SK-N-SH treated with all-trans-retinoic acid at 6 μM for 48 hours (cell line): ENCODE measurements at regions not wholly inside any gene's neighbourhood (a gene's known extent, or its start where the extent isn't known, plus 50 kb on each side); places are given as distances from the start of the nearest gene placed in this dataset.

Experiments used
- ARNTL ChIP-seq: fragments of 450-650 bp; formaldehyde crosslinking; IDR thresholded peaks from 2 replicates; pipeline ENCODE4 v1.5.0; 2020; ENCODE audit warnings: low read depth, mild to moderate bottlenecking, moderate library complexity, borderline replicate concordance
- BACH2 ChIP-seq: fragments of 250-450 bp; sonication (Bioruptor Pico); IDR thresholded peaks from 2 replicates; pipeline ENCODE4 v1.9.0; 2021; ENCODE audit warnings: mild to moderate bottlenecking, borderline replicate concordance
- ESRRG ChIP-seq: fragments of 250-450 bp; sonication (Bioruptor Pico); IDR thresholded peaks from 2 replicates; pipeline ENCODE4 v1.6.1; 2021; ENCODE audit warnings: mild to moderate bottlenecking
- RARB ChIP-seq: fragments of 250-450 bp; sonication (Bioruptor Pico); IDR thresholded peaks from 2 replicates; pipeline ENCODE4 v1.8.0; 2021; ENCODE audit warnings: mild to moderate bottlenecking, moderate library complexity
- TOX ChIP-seq: fragments of 250-450 bp; sonication (Bioruptor Pico); IDR thresholded peaks from 2 replicates; pipeline ENCODE4 v1.8.0; 2021; ENCODE audit warnings: mild to moderate bottlenecking, moderate library complexity, borderline replicate concordance
- ZC3H10 ChIP-seq: fragments of 250-450 bp; sonication (Bioruptor Pico); IDR thresholded peaks from 2 replicates; pipeline ENCODE4 v1.5.1; 2021; ENCODE audit warnings: mild to moderate bottlenecking, moderate library complexity
- ZFP3 ChIP-seq: fragments of 250-450 bp; sonication (Bioruptor Pico); IDR thresholded peaks from 2 replicates; pipeline ENCODE4 v1.5.0; 2020; ENCODE audit warnings: mild to moderate bottlenecking, moderate library complexity
- ZFP30 ChIP-seq: fragments of 450-650 bp; formaldehyde crosslinking; IDR thresholded peaks from 2 replicates; pipeline ENCODE4 v1.5.0; 2022; ENCODE audit warnings: mild to moderate bottlenecking, moderate library complexity
- ZNF70 ChIP-seq: fragments of 450-650 bp; formaldehyde crosslinking; IDR thresholded peaks from 2 replicates; pipeline ENCODE4 v1.5.0; 2020; ENCODE audit warnings: mild to moderate bottlenecking, moderate library complexity
- ZNF8 ChIP-seq: fragments of 450-650 bp; formaldehyde crosslinking; IDR thresholded peaks from 2 replicates; pipeline ENCODE4 v1.5.0; 2020; ENCODE audit warnings: mild to moderate bottlenecking, moderate library complexity
- TF ChIP-seq, protein P1 (sequence below): fragments of 250-450 bp; sonication (Bioruptor Pico); IDR thresholded peaks from 2 replicates; pipeline ENCODE4 v1.8.0; 2020; ENCODE audit warnings: mild to moderate bottlenecking, moderate library complexity, borderline replicate concordance
- TF ChIP-seq, protein P2 (sequence below): fragments of 250-450 bp; sonication (Bioruptor Pico); IDR thresholded peaks from 2 replicates; pipeline ENCODE4 v1.5.0; 2020; ENCODE audit warnings: mild to moderate bottlenecking, moderate library complexity

DNA sequence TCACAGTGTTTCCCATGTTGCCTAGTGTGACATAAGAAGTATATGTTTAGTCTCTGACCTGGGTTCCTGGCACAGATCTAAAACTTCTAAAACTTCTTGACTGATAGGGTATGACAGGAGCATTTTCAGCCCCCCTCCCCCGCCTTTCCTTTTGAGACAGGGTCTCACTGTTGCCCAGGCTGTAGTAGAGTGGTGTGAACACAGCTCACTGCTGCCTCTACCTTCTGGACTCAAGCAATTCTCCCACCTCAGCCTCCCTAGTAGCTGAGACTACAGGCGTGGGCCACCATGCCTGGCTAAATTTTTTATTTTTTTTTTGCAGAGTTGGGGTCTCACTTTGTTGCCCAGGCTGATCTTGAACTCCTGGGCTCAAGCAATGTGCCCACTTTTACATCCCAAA, 421.1 kb upstream of the RGS6 start:
- TF ChIP-seq, protein P1, sequence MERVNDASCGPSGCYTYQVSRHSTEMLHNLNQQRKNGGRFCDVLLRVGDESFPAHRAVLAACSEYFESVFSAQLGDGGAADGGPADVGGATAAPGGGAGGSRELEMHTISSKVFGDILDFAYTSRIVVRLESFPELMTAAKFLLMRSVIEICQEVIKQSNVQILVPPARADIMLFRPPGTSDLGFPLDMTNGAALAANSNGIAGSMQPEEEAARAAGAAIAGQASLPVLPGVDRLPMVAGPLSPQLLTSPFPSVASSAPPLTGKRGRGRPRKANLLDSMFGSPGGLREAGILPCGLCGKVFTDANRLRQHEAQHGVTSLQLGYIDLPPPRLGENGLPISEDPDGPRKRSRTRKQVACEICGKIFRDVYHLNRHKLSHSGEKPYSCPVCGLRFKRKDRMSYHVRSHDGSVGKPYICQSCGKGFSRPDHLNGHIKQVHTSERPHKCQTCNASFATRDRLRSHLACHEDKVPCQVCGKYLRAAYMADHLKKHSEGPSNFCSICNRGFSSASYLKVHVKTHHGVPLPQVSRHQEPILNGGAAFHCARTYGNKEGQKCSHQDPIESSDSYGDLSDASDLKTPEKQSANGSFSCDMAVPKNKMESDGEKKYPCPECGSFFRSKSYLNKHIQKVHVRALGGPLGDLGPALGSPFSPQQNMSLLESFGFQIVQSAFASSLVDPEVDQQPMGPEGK (CRISPR knock-in tag): no peak
- TF ChIP-seq RARB (CRISPR knock-in tag) (no peak), ZC3H10 (CRISPR knock-in tag) (no peak), ZNF8 (no peak), ZNF70 (no peak), ZFP3 (no peak), BACH2 (CRISPR knock-in tag) (no peak), ESRRG (CRISPR knock-in tag) (no peak), ZFP30 (no peak), ARNTL (no peak), TOX (CRISPR knock-in tag) (no peak)
- TF ChIP-seq, protein P2, sequence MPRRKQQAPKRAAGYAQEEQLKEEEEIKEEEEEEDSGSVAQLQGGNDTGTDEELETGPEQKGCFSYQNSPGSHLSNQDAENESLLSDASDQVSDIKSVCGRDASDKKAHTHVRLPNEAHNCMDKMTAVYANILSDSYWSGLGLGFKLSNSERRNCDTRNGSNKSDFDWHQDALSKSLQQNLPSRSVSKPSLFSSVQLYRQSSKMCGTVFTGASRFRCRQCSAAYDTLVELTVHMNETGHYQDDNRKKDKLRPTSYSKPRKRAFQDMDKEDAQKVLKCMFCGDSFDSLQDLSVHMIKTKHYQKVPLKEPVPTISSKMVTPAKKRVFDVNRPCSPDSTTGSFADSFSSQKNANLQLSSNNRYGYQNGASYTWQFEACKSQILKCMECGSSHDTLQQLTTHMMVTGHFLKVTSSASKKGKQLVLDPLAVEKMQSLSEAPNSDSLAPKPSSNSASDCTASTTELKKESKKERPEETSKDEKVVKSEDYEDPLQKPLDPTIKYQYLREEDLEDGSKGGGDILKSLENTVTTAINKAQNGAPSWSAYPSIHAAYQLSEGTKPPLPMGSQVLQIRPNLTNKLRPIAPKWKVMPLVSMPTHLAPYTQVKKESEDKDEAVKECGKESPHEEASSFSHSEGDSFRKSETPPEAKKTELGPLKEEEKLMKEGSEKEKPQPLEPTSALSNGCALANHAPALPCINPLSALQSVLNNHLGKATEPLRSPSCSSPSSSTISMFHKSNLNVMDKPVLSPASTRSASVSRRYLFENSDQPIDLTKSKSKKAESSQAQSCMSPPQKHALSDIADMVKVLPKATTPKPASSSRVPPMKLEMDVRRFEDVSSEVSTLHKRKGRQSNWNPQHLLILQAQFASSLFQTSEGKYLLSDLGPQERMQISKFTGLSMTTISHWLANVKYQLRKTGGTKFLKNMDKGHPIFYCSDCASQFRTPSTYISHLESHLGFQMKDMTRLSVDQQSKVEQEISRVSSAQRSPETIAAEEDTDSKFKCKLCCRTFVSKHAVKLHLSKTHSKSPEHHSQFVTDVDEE (CRISPR knock-in tag): no peak
